Muscle layer of duodenum (tissue), 2 donors: ENCODE measurements at regions not wholly inside any gene's neighbourhood (a gene's known extent, or its start where the extent isn't known, plus 50 kb on each side); places are given as distances from the start of the nearest gene placed in this dataset.

ENCODE experiments used
- H3K27ac ChIP-seq: one replicate; pipeline ENCODE4 v1.7.0; 2013; ENCODE audit warnings: mild to moderate bottlenecking, low read length
- H3K27me3 ChIP-seq: one replicate; pipeline ENCODE4 v1.7.0; 2013; ENCODE audit warnings: low read depth, mild to moderate bottlenecking, control low read depth, low read length
- H3K36me3 ChIP-seq, 2 donors: one replicate each; pipeline ENCODE4 v1.7.0; 2013; ENCODE audit warnings: low read length in 2 of 2, control low read depth in 1 of 2, mild to moderate bottlenecking in 1 of 2; ENCODE audit not compliant: insufficient read depth in 2 of 2, control insufficient read depth in 1 of 2
- H3K4me1 ChIP-seq, 2 donors: one replicate each; pipeline ENCODE4 v1.7.0; 2013; ENCODE audit warnings: low read length in 2 of 2, mild to moderate bottlenecking in 2 of 2, control low read depth in 1 of 2, moderate library complexity in 1 of 2; ENCODE audit not compliant: insufficient read depth in 2 of 2, control insufficient read depth in 1 of 2
- H3K4me3 ChIP-seq, 2 donors: one replicate each; pipeline ENCODE4 v1.7.0; 2013; ENCODE audit warnings: low read length in 2 of 2, low read depth in 1 of 2, mild to moderate bottlenecking in 1 of 2
- H3K9me3 ChIP-seq, 2 donors: one replicate each; pipeline ENCODE4 v1.7.0; 2013; ENCODE audit warnings: low read length in 2 of 2, control low read depth in 1 of 2, mild to moderate bottlenecking in 1 of 2; ENCODE audit not compliant: control insufficient read depth in 1 of 2
- donor health status: healthy.

DNA sequence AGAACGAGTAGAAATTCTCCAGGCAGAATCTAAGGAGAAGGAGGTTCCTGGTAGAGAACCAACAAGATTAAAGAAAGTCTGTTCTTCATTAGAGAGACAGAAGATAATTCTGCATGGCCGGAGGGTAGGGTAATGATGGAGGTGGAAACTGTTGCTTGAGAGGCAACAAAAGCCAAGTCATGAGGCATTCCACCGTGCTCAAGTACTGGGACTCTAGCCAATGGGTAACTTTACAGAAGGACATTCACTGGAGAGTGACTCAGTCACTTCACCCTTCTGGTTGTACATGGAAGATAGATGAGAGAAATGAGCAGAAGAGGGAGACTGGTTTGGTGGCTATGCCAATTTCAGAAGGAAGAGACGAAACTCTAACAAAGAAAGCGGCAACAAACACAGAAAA, 53.6 kb upstream of the ANKFN1 start:
- Histone ChIP-seq H3K27ac (no peak overlapping the region), H3K9me3 (peaks cover 0 to 3% of the 10 kb centered on the region in 2 donors), H3K4me3 (no peak overlapping the region), H3K36me3 (no peaks in the 10 kb centered on the region), H3K27me3 (no peaks in the 10 kb centered on the region), H3K4me1 (no peaks in the 10 kb centered on the region)
